GM10266 (cell line): ENCODE measurements at regions not wholly inside any gene's neighbourhood (a gene's known extent, or its start where the extent isn't known, plus 50 kb on each side); places are given as distances from the start of the nearest gene placed in this dataset.

Experiments
- DNase-seq: peaks from one replicate; pipeline ENCODE4 v3.0.0; 2012; ENCODE audit errors: extremely low spot score
- CTCF ChIP-seq: IDR thresholded peaks from 2 replicates; pipeline ENCODE4 v1.5.1; 2012; ENCODE audit warnings: mild to moderate bottlenecking, low read depth; ENCODE audit not compliant: control insufficient read depth, insufficient read depth; ENCODE audit errors: missing control alignments

- no peak for TF ChIP-seq CTCF
- DNase-seq: no peak
Observed at GRCh38 chr2:22110244-22110651, 986.5 kb downstream of the TDRD15 start.

GRCh38 chr2:22124003-22124402 is 1000.2 kb downstream of the TDRD15 start:
- DNase-seq: no peak
- no peak for TF ChIP-seq CTCF

- no peak for DNase-seq
Observed at GRCh38 chr2:22126106-22126505, 1002.3 kb downstream of the TDRD15 start.

GRCh38 chr2:22126978-22127377 is 1003.2 kb downstream of the TDRD15 start:
- DNase-seq: no peak
- TF ChIP-seq CTCF: no peak

More at GRCh38 chr2:22126106-22126505, 1002.3 kb downstream of the TDRD15 start:
- TF ChIP-seq CTCF: no peak

- TF ChIP-seq CTCF: no peak
- no peak for DNase-seq
Observed at GRCh38 chr2:22134421-22134820, 1010.7 kb downstream of the TDRD15 start.

- no peak for TF ChIP-seq CTCF
- no peak for DNase-seq
Observed at GRCh38 chr2:22136446-22136845, 1012.7 kb downstream of the TDRD15 start.

GRCh38 chr2:22143840-22144239 is 1020.1 kb downstream of the TDRD15 start:
- no peak for TF ChIP-seq CTCF
- no peak for DNase-seq
